Neural progenitor cell (in vitro differentiated cells): ENCODE measurements at regions not wholly inside any gene's neighbourhood (a gene's known extent, or its start where the extent isn't known, plus 50 kb on each side); places are given as distances from the start of the nearest gene placed in this dataset.

ENCODE experiments used
- DNase-seq: peaks from one replicate; pipeline ENCODE4 v3.0.0-alpha.2; 2016; ENCODE audit warnings: low spot score
- H2AFZ ChIP-seq: fragments of 200-600 bp; sonication (generic); replicated peaks from 2 replicates; pipeline ENCODE4 v1.6.1; 2016; ENCODE audit warnings: antibody characterized with exemption
- H3F3A ChIP-seq: fragments of 200-600 bp; sonication (generic); 2 replicates; pipeline ENCODE4 v1.6.1; 2016; ENCODE audit warnings: antibody characterized with exemption, low read depth
- H3K27ac ChIP-seq: fragments of 200-600 bp; sonication (generic); 2 replicates; pipeline ENCODE4 v1.5.1; 2016; ENCODE audit warnings: mild to moderate bottlenecking
- H3K27me3 ChIP-seq: fragments of 200-600 bp; sonication (generic); 2 replicates; pipeline ENCODE4 v1.6.1; 2016; ENCODE audit warnings: mild to moderate bottlenecking, moderate library complexity
- H3K36me3 ChIP-seq: fragments of 200-600 bp; sonication (generic); 2 replicates; pipeline ENCODE4 v1.5.1; 2016
- H3K4me1 ChIP-seq: fragments of 200-600 bp; sonication (generic); 2 replicates; pipeline ENCODE4 v1.6.1; 2016; ENCODE audit warnings: mixed run types
- H3K4me2 ChIP-seq: fragments of 200-600 bp; sonication (generic); 2 replicates; pipeline ENCODE4 v1.6.1; 2016
- H3K4me3 ChIP-seq: fragments of 200-600 bp; sonication (generic); 2 replicates; pipeline ENCODE4 v1.5.1; 2016
- H3K79me2 ChIP-seq: fragments of 200-600 bp; sonication (generic); 2 replicates; pipeline ENCODE4 v1.6.1; 2016; ENCODE audit warnings: low read depth
- H3K9ac ChIP-seq: fragments of 200-600 bp; sonication (generic); 2 replicates; pipeline ENCODE4 v1.6.1; 2016
- H3K9me3 ChIP-seq: fragments of 200-600 bp; sonication (generic); 2 replicates; pipeline ENCODE4 v1.5.1; 2016; ENCODE audit warnings: low read depth
- H4K20me1 ChIP-seq: fragments of 200-600 bp; sonication (generic); 2 replicates; pipeline ENCODE4 v1.6.1; 2016; ENCODE audit warnings: low read depth
- H3K27ac Mint-ChIP-seq: 3 replicates; pipeline ENCODE4 v1.8.0; 2021; ENCODE audit warnings: mixed read lengths
- H3K27me3 Mint-ChIP-seq: 2 replicates; pipeline ENCODE4 v1.8.0; 2022; ENCODE audit warnings: low read depth, mild to moderate bottlenecking, inconsistent platforms, moderate library complexity, mixed read lengths; ENCODE audit not compliant: insufficient read depth
- H3K36me3 Mint-ChIP-seq: 3 replicates; pipeline ENCODE4 v1.8.0; 2021; ENCODE audit warnings: mixed read lengths
- H3K4me1 Mint-ChIP-seq: 3 replicates; pipeline ENCODE4 v1.8.0; 2021; ENCODE audit warnings: mixed read lengths
- H3K4me3 Mint-ChIP-seq: 3 replicates; pipeline ENCODE4 v1.8.0; 2021; ENCODE audit warnings: mild to moderate bottlenecking, moderate library complexity, mixed read lengths
- H3K9me3 Mint-ChIP-seq: 3 replicates; pipeline ENCODE4 v1.8.0; 2020; ENCODE audit warnings: mixed read lengths
- CTCF ChIP-seq: fragments of 200-600 bp; sonication (generic); IDR thresholded peaks from 2 replicates; pipeline ENCODE4 v1.5.1; 2017; ENCODE audit warnings: antibody characterized with exemption, mild to moderate bottlenecking
- EZH2 ChIP-seq: fragments of 200-600 bp; sonication (generic); IDR thresholded peaks from 2 replicates; pipeline ENCODE4 v1.6.1; 2017; ENCODE audit warnings: antibody characterized with exemption, mild to moderate bottlenecking, moderate library complexity
- EZH2phosphoT487 ChIP-seq: fragments of 200-600 bp; sonication (generic); IDR thresholded peaks from 2 replicates; pipeline ENCODE4 v1.6.1; 2017; ENCODE audit warnings: antibody characterized with exemption

- H3K9ac ChIP-seq: no peak overlapping the region
- Mint-ChIP-seq H3K4me1 (no peaks in the 10 kb centered on the region), H3K27ac (no peak overlapping the region), H3K36me3 (no peaks in the 10 kb centered on the region), H3K9me3 (peaks cover 4% of the 10 kb centered on the region), H3K4me3 (no peak overlapping the region), H3K27me3 (no peaks in the 10 kb centered on the region)
- no peak overlapping the region for H3K27ac ChIP-seq
- H3F3A ChIP-seq: no peaks in the 10 kb centered on the region
- TF ChIP-seq CTCF (no peak), EZH2phosphoT487 (no peak), EZH2 (no peak)
- H3K79me2 ChIP-seq: no peaks in the 10 kb centered on the region
- H3K4me3 ChIP-seq: no peak overlapping the region
- H3K36me3 ChIP-seq: no peaks in the 10 kb centered on the region
- no peak overlapping the region for H3K4me2 ChIP-seq
- H3K4me1 ChIP-seq: no peaks in the 10 kb centered on the region
- no peak for DNase-seq
- no peaks in the 10 kb centered on the region for H3K9me3 ChIP-seq
- H2AFZ ChIP-seq: peak overlapping the region; percentile 69
- H3K27me3 ChIP-seq: no peaks in the 10 kb centered on the region
- H4K20me1 ChIP-seq: no peaks in the 10 kb centered on the region
Measured at GRCh38 chr5:155343468-155343867, 329.9 kb downstream of the KIF4B start.

GRCh38 chr5:155353231-155353630, 339.7 kb downstream of the KIF4B start:
- no peaks in the 10 kb centered on the region for H3K27me3 ChIP-seq
- Mint-ChIP-seq H3K27me3 (no peaks in the 10 kb centered on the region), H3K36me3 (peaks cover 4% of the 10 kb centered on the region), H3K4me3 (no peak overlapping the region), H3K27ac (no peak overlapping the region), H3K9me3 (peaks cover 27% of the 10 kb centered on the region), H3K4me1 (no peaks in the 10 kb centered on the region)
- H3F3A ChIP-seq: no peaks in the 10 kb centered on the region
- no peak overlapping the region for H2AFZ ChIP-seq
- no peaks in the 10 kb centered on the region for H3K4me1 ChIP-seq
- DNase-seq: no peak
- H3K9me3 ChIP-seq: no peaks in the 10 kb centered on the region
- no peak overlapping the region for H3K4me3 ChIP-seq
- no peaks in the 10 kb centered on the region for H3K36me3 ChIP-seq
- H3K79me2 ChIP-seq: no peaks in the 10 kb centered on the region
- H3K4me2 ChIP-seq: no peak overlapping the region
- H3K9ac ChIP-seq: no peak overlapping the region
- no peaks in the 10 kb centered on the region for H4K20me1 ChIP-seq
- H3K27ac ChIP-seq: no peak overlapping the region
- TF ChIP-seq EZH2: no peak
- no peak for TF ChIP-seq EZH2phosphoT487
- no peak for TF ChIP-seq CTCF

GRCh38 chr5:155366096-155366495, 352.5 kb downstream of the KIF4B start:
- Histone ChIP-seq H2AFZ (no peak overlapping the region), H3K4me1 (no peaks in the 10 kb centered on the region), H3K9me3 (no peaks in the 10 kb centered on the region), H3K79me2 (no peaks in the 10 kb centered on the region), H3K9ac (no peak overlapping the region), H3K27me3 (no peaks in the 10 kb centered on the region), H3K4me2 (no peak overlapping the region), H3K36me3 (no peaks in the 10 kb centered on the region), H4K20me1 (no peaks in the 10 kb centered on the region), H3K27ac (no peak overlapping the region), H3F3A (no peaks in the 10 kb centered on the region), H3K4me3 (no peak overlapping the region)
- H3K4me1 Mint-ChIP-seq: peaks cover 4% of the 10 kb centered on the region
- no peaks in the 10 kb centered on the region for H3K36me3 Mint-ChIP-seq
- TF ChIP-seq EZH2 (no peak), CTCF (no peak), EZH2phosphoT487 (no peak)
- no peaks in the 10 kb centered on the region for H3K27me3 Mint-ChIP-seq
- no peak for DNase-seq
- no peak overlapping the region for H3K27ac Mint-ChIP-seq
- no peak overlapping the region for H3K4me3 Mint-ChIP-seq
- no peaks in the 10 kb centered on the region for H3K9me3 Mint-ChIP-seq

- H3K4me1 Mint-ChIP-seq: peaks cover 4% of the 10 kb centered on the region
- Histone ChIP-seq H3K79me2 (no peaks in the 10 kb centered on the region), H2AFZ (no peak overlapping the region), H3K27me3 (no peaks in the 10 kb centered on the region), H3K4me1 (no peaks in the 10 kb centered on the region), H3K4me3 (no peak overlapping the region), H3K27ac (no peak overlapping the region), H3F3A (no peaks in the 10 kb centered on the region), H4K20me1 (no peaks in the 10 kb centered on the region), H3K9me3 (peaks cover 4% of the 10 kb centered on the region), H3K4me2 (no peak overlapping the region), H3K9ac (no peak overlapping the region), H3K36me3 (no peaks in the 10 kb centered on the region)
- H3K36me3 Mint-ChIP-seq: no peaks in the 10 kb centered on the region
- H3K27me3 Mint-ChIP-seq: no peaks in the 10 kb centered on the region
- H3K4me3 Mint-ChIP-seq: no peak overlapping the region
- H3K9me3 Mint-ChIP-seq: no peaks in the 10 kb centered on the region
- no peak for DNase-seq
- TF ChIP-seq EZH2phosphoT487 (no peak), EZH2 (no peak), CTCF (no peak)
- no peak overlapping the region for H3K27ac Mint-ChIP-seq
Measured at GRCh38 chr5:155367841-155368240, 354.3 kb downstream of the KIF4B start.
